Gastrocnemius medialis (tissue), 4 donors: ENCODE measurements at regions not wholly inside any gene's neighbourhood (a gene's known extent, or its start where the extent isn't known, plus 50 kb on each side); places are given as distances from the start of the nearest gene placed in this dataset.

ENCODE experiments used
- POLR2A ChIP-seq, 2 donors: fragments of 450-650 bp; IDR thresholded peaks; one replicate each; pipeline ENCODE4 v1.6.1; 2017; ENCODE audit warnings: antibody characterized with exemption in 2 of 2, mild to moderate bottlenecking in 2 of 2, moderate library complexity in 2 of 2
- TF ChIP-seq, protein P1 (sequence below), 5 experiments: fragments of 450-650 bp in 3 of 5; fragments of 200-600 bp in 2 of 5; sonication (generic) in 2 of 5; IDR thresholded peaks in 4 of 5; conservative IDR thresholded peaks in 1 of 5; 1 replicate in 4 of 5; 2 replicates in 1 of 5; pipeline ENCODE4 v1.5.1; 2016 to 2019; ENCODE audit warnings: antibody characterized with exemption in 5 of 5, mild to moderate bottlenecking in 3 of 5, moderate library complexity in 3 of 5

DNA sequence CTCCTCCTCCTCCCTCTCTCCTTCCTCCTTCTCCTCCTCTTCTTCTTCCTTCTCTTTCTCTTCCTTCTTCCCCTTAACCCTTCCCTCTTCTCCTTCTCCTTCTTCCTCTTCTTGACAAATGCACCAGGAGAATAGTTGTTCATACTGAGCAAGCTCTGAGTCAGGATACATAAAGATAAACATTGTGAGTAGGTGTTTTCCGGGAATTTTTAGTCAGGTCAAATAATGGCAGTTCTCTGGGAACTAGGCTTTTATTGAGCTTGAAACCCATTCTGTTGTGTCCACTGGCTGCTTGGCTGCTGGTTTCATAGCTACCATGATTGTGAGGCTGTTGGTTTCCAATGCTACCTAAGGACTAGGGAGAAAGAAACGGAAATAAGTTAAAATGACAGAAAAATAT lies 1144.7 kb upstream of the DDX18 start:
- TF ChIP-seq, protein P1, sequence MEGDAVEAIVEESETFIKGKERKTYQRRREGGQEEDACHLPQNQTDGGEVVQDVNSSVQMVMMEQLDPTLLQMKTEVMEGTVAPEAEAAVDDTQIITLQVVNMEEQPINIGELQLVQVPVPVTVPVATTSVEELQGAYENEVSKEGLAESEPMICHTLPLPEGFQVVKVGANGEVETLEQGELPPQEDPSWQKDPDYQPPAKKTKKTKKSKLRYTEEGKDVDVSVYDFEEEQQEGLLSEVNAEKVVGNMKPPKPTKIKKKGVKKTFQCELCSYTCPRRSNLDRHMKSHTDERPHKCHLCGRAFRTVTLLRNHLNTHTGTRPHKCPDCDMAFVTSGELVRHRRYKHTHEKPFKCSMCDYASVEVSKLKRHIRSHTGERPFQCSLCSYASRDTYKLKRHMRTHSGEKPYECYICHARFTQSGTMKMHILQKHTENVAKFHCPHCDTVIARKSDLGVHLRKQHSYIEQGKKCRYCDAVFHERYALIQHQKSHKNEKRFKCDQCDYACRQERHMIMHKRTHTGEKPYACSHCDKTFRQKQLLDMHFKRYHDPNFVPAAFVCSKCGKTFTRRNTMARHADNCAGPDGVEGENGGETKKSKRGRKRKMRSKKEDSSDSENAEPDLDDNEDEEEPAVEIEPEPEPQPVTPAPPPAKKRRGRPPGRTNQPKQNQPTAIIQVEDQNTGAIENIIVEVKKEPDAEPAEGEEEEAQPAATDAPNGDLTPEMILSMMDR (IDR thresholded peaks at IDR 0.05 in 4 of 5, conservative IDR thresholded peaks at IDR 0.05 in 1 of 5), result no peak
- no peak for TF ChIP-seq POLR2A (IDR thresholded peaks at IDR 0.05)
